Lower leg skin (tissue), 4 donors: ENCODE measurements at regions not wholly inside any gene's neighbourhood (a gene's known extent, or its start where the extent isn't known, plus 50 kb on each side); places are given as distances from the start of the nearest gene placed in this dataset.

Source experiments
- DNase-seq, 2 donors: peaks; one replicate each; pipeline ENCODE4 v3.0.0-alpha.2; 2019; ENCODE audit warnings: low spot score in 2 of 2
- H3K4me3 ChIP-seq: fragments of 200-600 bp; sonication (generic); 2 replicates; pipeline ENCODE4 v1.5.1; 2017; ENCODE audit warnings: mild to moderate bottlenecking, low read depth; ENCODE audit not compliant: poor library complexity, severe bottlenecking
- POLR2A ChIP-seq, 2 donors: fragments of 450-650 bp; IDR thresholded peaks; one replicate each; pipeline ENCODE4 v1.6.1; 2016 to 2017; ENCODE audit warnings: antibody characterized with exemption in 2 of 2, mild to moderate bottlenecking in 1 of 2, moderate library complexity in 1 of 2
- WGBS, 2 donors: methylation state at CpG; one replicate each; pipeline ENCODE4 v1.1.5; 2018; 5-methylcytosine and 5-hydroxymethylcytosine counted together
- intact Hi-C: fragments of 100-400 bp; cut with DNase I; formaldehyde crosslinking; loops from one replicate; pipeline ENCODE4 v1.15.0; 2023; ENCODE audit warnings: low total_unique reads
- TF ChIP-seq, protein P1 (sequence below), 3 donors: fragments of 450-650 bp; IDR thresholded peaks; one replicate each; pipeline ENCODE4 v1.5.1; 2016; ENCODE audit warnings: antibody characterized with exemption in 3 of 3, mild to moderate bottlenecking in 3 of 3, moderate library complexity in 2 of 3

DNA sequence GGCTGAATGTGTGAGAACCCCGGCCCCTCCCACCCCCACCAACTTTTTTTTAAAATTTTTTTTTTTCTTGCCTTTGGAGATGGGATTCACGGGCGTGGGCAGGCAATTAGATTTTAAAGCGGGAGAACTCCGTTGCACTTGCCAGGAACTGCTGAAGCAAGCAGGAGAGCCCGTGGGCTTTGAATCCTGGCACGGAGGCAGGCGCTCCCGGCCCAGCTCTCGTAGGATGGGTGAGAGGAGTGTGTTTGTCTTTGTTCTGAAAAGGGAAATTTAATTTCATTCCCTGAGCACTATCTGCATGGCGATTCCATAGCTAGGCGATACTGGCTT, 54.3 kb upstream of the BOD1 start:
- WGBS, 2 donors: 13 to 17% methylated on average over 12 of the region's 12 CpGs
- DNase-seq: peak in 1 of 2 donors; percentile 85
- H3K4me3 ChIP-seq: no peak overlapping the region
- intact Hi-C loops: no loop called here
- no peak for TF ChIP-seq POLR2A (IDR thresholded peaks at IDR 0.05)
- TF ChIP-seq, protein P1, sequence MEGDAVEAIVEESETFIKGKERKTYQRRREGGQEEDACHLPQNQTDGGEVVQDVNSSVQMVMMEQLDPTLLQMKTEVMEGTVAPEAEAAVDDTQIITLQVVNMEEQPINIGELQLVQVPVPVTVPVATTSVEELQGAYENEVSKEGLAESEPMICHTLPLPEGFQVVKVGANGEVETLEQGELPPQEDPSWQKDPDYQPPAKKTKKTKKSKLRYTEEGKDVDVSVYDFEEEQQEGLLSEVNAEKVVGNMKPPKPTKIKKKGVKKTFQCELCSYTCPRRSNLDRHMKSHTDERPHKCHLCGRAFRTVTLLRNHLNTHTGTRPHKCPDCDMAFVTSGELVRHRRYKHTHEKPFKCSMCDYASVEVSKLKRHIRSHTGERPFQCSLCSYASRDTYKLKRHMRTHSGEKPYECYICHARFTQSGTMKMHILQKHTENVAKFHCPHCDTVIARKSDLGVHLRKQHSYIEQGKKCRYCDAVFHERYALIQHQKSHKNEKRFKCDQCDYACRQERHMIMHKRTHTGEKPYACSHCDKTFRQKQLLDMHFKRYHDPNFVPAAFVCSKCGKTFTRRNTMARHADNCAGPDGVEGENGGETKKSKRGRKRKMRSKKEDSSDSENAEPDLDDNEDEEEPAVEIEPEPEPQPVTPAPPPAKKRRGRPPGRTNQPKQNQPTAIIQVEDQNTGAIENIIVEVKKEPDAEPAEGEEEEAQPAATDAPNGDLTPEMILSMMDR (IDR thresholded peaks at IDR 0.05): no peak

DNA sequence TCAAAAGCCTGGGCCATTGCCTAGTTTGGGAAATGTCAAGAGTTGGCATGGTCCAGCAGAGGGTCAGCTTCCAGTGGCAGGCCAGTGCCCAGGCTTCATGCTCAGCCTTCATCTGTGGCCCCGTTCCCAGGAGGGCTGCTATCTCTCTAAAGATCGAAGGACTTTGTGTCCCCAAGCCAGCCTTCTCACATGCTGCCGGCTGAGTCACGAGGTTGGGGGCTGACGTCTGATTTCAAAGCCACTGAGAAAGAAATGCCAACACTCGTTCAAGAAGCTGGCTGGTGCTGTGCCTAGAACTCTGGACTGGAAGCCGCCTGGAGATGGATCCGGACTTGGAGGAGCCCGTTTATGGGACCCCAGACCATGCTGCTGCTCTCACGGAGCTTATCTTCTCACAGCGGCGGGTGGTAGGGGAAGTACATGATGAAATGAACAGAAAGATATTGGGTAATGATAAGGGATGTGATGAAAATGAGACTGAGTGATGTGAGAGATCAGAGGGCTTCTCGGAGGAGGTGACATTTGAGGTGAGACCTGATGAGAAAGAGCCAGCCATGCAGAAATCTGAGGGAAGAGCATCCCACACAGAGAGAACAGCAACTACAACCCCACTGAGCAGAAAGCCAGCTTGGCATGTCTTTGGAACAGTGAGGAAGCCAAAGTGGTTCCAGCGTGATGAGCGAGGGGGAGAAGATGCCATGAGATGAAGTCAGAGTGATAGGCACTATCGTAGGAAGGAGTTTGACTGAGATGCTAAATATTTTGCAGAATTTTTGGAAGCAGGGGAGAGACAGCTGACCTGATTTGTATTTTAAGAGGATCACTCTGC, 54.9 kb upstream of the BOD1 start:
- WGBS, 2 donors: 31 to 53% methylated on average over 16 of the region's 16 CpGs
- intact Hi-C loops: no loop called here
- no peak overlapping the region for H3K4me3 ChIP-seq
- DNase-seq: peak; percentile 59 to 92
- TF ChIP-seq, protein P1 (IDR thresholded peaks at IDR 0.05): no peak
- TF ChIP-seq POLR2A (IDR thresholded peaks at IDR 0.05): no peak

DNA sequence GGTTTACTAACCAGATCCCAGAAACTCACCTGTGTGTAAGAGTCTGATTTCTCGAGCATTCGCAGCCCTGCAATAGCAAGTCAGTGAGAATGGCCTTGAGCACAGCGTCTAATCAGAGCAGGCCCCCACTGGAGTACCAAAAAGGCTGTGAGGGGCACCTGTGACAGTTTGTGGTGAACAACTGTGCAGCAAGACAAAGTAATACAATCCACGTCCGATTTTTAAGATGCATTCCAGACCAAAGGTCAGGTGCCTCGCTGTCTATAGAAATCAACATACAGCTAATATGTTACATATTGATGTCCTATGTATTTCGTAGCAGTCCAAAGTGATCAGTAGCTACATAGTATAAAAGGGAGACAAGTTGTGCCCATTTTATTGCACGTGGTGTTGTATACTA, 55.7 kb upstream of the BOD1 start:
- WGBS, 2 donors: 91 to 93% methylated on average over 8 of the region's 8 CpGs
- intact Hi-C loops: no loop called here

DNA sequence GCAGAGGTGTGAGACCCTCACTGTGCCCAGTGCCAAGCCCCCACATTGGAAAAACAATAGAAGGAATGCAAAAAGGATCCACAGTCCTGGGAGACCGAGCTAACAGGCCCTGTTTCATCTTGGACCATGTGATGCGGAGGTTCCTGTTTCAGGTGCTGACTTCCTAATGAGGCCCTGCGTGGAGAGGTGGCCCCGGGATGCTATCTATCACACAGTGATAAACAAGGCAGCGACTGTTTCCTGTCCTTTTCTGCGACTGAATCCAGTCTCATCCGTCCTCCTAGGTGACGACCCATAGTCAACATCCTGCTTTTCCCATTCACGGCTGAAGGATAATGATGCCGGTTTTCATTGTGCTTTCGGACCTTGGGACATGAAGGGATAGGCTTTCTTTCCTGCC, 56.4 kb upstream of the BOD1 start:
- TF ChIP-seq, protein P1 (IDR thresholded peaks at IDR 0.05): no peak
- no peak for TF ChIP-seq POLR2A (IDR thresholded peaks at IDR 0.05)
- peak in 1 of 2 donors; percentile 73 for DNase-seq
- 74 to 86% methylated on average over 11 of the region's 11 CpGs for WGBS, 2 donors
- intact Hi-C loops: no loop called here
- H3K4me3 ChIP-seq: no peak overlapping the region

More for the DNA sequence above, 55.7 kb upstream of the BOD1 start:
- TF ChIP-seq, protein P1 (IDR thresholded peaks at IDR 0.05): no peak
- no peak for TF ChIP-seq POLR2A (IDR thresholded peaks at IDR 0.05)
- DNase-seq: peak in 1 of 2 donors; percentile 21
- no peak overlapping the region for H3K4me3 ChIP-seq

DNA sequence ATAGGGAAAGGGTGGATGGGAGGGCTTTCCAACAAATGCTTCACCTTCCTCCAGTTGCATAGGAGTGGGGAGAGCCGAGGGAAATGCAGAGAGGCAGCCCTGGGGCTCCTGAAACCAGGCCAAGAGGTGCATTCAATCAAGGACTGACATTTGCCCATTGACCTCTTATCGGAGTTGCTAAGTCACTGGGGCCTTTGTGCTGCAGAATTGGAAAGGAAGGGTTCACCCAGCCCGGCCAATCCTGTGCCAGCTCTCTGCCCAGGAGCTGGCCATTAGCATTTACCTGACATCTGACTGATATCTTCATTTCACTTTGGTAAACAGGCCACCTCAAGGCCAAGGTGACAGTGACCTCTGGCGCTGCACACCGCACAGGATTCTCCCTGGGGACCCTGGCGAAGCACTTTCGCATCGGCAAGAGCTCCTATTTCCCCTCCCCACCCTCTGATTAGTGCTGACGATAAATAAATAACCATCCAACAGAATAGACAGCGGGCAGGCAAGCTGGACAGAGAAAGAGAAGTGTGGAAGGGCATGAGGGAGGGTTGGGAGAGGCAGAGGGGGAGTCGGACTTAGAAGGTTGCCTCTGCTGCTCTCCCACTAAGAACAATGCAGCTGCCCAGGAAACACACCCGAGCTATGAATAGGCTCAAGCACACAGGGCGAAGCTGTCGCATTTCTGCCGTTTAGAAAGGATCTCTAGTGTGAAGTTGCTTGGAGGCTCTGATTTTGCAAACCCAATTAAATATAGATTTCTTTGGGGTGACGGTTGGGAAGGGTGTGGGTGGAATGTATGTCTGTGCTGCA, 57.0 kb upstream of the BOD1 start:
- peak in 1 of 2 donors; percentile 48 for DNase-seq
- intact Hi-C loops: no loop called here
- H3K4me3 ChIP-seq: no peak overlapping the region
- WGBS, 2 donors: 76 to 78% methylated on average over 16 of the region's 16 CpGs
- no peak for TF ChIP-seq POLR2A (IDR thresholded peaks at IDR 0.05)
- TF ChIP-seq, protein P1 (IDR thresholded peaks at IDR 0.05): no peak
